ENCODE measurements at regions not wholly inside any gene's neighbourhood (a gene's known extent, or its start where the extent isn't known, plus 50 kb on each side); places are given as distances from the start of the nearest gene placed in this dataset.

GRCh38 chrX:21151051-21151450 lies 223.2 kb upstream of the CNKSR2 start:
- no peaks in the 10 kb centered on the region for H3K27me3 ChIP-seq (ENCODE audit: insufficient read depth, low read length)
- BruUV-seq (replicated peaks), result no TSS peak
- no peak overlapping the region for H3K9ac ChIP-seq (ENCODE audit: low read length)
- no peaks in the 10 kb centered on the region for H4K20me1 ChIP-seq (ENCODE audit: insufficient read depth)
- no peak overlapping the region for H3K4me2 ChIP-seq (ENCODE audit: low read length)
- RAD21 ChIA-PET (ENCODE audit: low non-redundant PET in 1 of 2, low total read pairs in 2 of 2, uncharacterized antibody in 2 of 2, unreplicated experiment in 2 of 2), result no interaction called here
- H3K79me2 ChIP-seq (ENCODE audit: insufficient read depth, low read length), result no peaks in the 10 kb centered on the region
- DNase-seq (ENCODE audit: low read depth, low spot score), result no peak
- no peak for ATAC-seq
- CTCF ChIA-PET, result no interaction called here
- H3K9me2 ChIP-seq (ENCODE audit: insufficient read depth), result no peaks in the 10 kb centered on the region
- no peak overlapping the region for H3K4me3 ChIP-seq (replicated peaks in 1 of 2; ENCODE audit: low read depth in 1 of 2, low read length in 2 of 2)
- intact Hi-C loops (cut with micrococcal nuclease), result no loop called here
- POLR2A ChIA-PET, result no interaction called here
- H3K27ac ChIP-seq (ENCODE audit: low read depth, low read length), result no peak overlapping the region
- H3K9me3 ChIP-seq (ENCODE audit: control insufficient read depth in 1 of 2, insufficient read depth in 1 of 2, low read depth in 1 of 2, low read length in 2 of 2), result no peaks in the 10 kb centered on the region
- no peaks in the 10 kb centered on the region for H3K4me1 ChIP-seq (ENCODE audit: control insufficient read depth in 1 of 2, insufficient read depth in 2 of 2, low read length in 2 of 2)
- no peaks in the 10 kb centered on the region for H3K36me3 ChIP-seq (ENCODE audit: control insufficient read depth in 1 of 2, insufficient read depth in 2 of 2, low read length in 2 of 2)
- no peak for TF ChIP-seq POLR2A (IDR thresholded peaks at IDR 0.05; ENCODE audit: borderline replicate concordance, extremely low read depth, insufficient read depth, insufficient read length)
- TF ChIP-seq ZFX (IDR thresholded peaks at IDR 0.05), result no peak
- no peak for TF ChIP-seq ELF1 (IDR thresholded peaks at IDR 0.05; ENCODE audit: borderline replicate concordance, low read depth)
- no peak for TF ChIP-seq JUND (IDR thresholded peaks at IDR 0.05)
- TF ChIP-seq RAD21 (IDR thresholded peaks at IDR 0.05; ENCODE audit: low read depth), result no peak
- TF ChIP-seq EGR1 (IDR thresholded peaks at IDR 0.05; ENCODE audit: low read depth), result no peak
- TF ChIP-seq, protein P1, sequence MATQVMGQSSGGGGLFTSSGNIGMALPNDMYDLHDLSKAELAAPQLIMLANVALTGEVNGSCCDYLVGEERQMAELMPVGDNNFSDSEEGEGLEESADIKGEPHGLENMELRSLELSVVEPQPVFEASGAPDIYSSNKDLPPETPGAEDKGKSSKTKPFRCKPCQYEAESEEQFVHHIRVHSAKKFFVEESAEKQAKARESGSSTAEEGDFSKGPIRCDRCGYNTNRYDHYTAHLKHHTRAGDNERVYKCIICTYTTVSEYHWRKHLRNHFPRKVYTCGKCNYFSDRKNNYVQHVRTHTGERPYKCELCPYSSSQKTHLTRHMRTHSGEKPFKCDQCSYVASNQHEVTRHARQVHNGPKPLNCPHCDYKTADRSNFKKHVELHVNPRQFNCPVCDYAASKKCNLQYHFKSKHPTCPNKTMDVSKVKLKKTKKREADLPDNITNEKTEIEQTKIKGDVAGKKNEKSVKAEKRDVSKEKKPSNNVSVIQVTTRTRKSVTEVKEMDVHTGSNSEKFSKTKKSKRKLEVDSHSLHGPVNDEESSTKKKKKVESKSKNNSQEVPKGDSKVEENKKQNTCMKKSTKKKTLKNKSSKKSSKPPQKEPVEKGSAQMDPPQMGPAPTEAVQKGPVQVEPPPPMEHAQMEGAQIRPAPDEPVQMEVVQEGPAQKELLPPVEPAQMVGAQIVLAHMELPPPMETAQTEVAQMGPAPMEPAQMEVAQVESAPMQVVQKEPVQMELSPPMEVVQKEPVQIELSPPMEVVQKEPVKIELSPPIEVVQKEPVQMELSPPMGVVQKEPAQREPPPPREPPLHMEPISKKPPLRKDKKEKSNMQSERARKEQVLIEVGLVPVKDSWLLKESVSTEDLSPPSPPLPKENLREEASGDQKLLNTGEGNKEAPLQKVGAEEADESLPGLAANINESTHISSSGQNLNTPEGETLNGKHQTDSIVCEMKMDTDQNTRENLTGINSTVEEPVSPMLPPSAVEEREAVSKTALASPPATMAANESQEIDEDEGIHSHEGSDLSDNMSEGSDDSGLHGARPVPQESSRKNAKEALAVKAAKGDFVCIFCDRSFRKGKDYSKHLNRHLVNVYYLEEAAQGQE (IDR thresholded peaks at IDR 0.05; ENCODE audit: low read depth), result no peak
- TF ChIP-seq ZNF274 (IDR thresholded peaks at IDR 0.05; ENCODE audit: low read depth, low read length), result no peak
- no peak for TF ChIP-seq POLR2AphosphoS5 (IDR thresholded peaks at IDR 0.05; ENCODE audit: low read depth, low read length)
- TF ChIP-seq, protein P2, sequence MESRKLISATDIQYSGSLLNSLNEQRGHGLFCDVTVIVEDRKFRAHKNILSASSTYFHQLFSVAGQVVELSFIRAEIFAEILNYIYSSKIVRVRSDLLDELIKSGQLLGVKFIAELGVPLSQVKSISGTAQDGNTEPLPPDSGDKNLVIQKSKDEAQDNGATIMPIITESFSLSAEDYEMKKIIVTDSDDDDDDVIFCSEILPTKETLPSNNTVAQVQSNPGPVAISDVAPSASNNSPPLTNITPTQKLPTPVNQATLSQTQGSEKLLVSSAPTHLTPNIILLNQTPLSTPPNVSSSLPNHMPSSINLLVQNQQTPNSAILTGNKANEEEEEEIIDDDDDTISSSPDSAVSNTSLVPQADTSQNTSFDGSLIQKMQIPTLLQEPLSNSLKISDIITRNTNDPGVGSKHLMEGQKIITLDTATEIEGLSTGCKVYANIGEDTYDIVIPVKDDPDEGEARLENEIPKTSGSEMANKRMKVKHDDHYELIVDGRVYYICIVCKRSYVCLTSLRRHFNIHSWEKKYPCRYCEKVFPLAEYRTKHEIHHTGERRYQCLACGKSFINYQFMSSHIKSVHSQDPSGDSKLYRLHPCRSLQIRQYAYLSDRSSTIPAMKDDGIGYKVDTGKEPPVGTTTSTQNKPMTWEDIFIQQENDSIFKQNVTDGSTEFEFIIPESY (IDR thresholded peaks at IDR 0.05; ENCODE audit: extremely low read depth, insufficient replicate concordance, low read length), result no peak
- TF ChIP-seq CBX3 (IDR thresholded peaks at IDR 0.05; ENCODE audit: low read depth), result no peak
- TF ChIP-seq, protein P3, sequence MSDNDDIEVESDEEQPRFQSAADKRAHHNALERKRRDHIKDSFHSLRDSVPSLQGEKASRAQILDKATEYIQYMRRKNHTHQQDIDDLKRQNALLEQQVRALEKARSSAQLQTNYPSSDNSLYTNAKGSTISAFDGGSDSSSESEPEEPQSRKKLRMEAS (IDR thresholded peaks at IDR 0.05), result no peak
- no peak overlapping the region for H2AFZ ChIP-seq (ENCODE audit: low read depth, low read length, poor library complexity, severe bottlenecking)
